Fibroblast of lung (primary cell): ENCODE measurements at regions not wholly inside any gene's neighbourhood (a gene's known extent, or its start where the extent isn't known, plus 50 kb on each side); places are given as distances from the start of the nearest gene placed in this dataset.
"Not testable (repeated sequence)": the region's sequence is repeated elsewhere in the genome, so short reads cannot be mapped to it uniquely, and the experiment has no call there.

Experiments
- DNase-seq, 2 donors: peaks; one replicate each; pipeline versions ENCODE4 v3.0.0 to v3.0.0-alpha.2; 2010; ENCODE audit warnings: low read depth in 2 of 2
- H2AFZ ChIP-seq: 2 replicates; pipeline ENCODE4 v1.5.1; 2012; ENCODE audit warnings: low read length, control low read depth, inconsistent platforms
- H3K27ac ChIP-seq: 2 replicates; pipeline ENCODE4 v1.5.1; 2011; ENCODE audit warnings: low read length, control low read depth; ENCODE audit not compliant: insufficient read depth
- H3K27me3 ChIP-seq: 2 replicates; pipeline ENCODE4 v1.5.1; 2011; ENCODE audit warnings: mild to moderate bottlenecking, low read length; ENCODE audit not compliant: control insufficient read depth, insufficient read depth
- H3K36me3 ChIP-seq: 2 replicates; pipeline ENCODE4 v1.5.1; 2011; ENCODE audit warnings: low read length; ENCODE audit not compliant: control insufficient read depth, insufficient read depth
- H3K4me1 ChIP-seq: 2 replicates; pipeline ENCODE4 v1.5.1; 2011; ENCODE audit warnings: low read length; ENCODE audit not compliant: control insufficient read depth, insufficient read depth; ENCODE audit errors: extremely low read depth
- H3K4me2 ChIP-seq: 2 replicates; pipeline ENCODE4 v1.5.1; 2011; ENCODE audit warnings: low read length, control low read depth; ENCODE audit not compliant: insufficient read depth; ENCODE audit errors: extremely low read depth
- H3K4me3 ChIP-seq, 4 experiments: fragments of 200-600 bp in 1 of 4; sonication (generic) in 1 of 4; replicated peaks in 1 of 4; 2 replicates each; pipeline ENCODE4 v1.5.1; 2011 to 2016; ENCODE audit warnings: low read length in 4 of 4, low read depth in 3 of 4, mild to moderate bottlenecking in 3 of 4, control low read depth in 2 of 4, inconsistent platforms in 1 of 4, mixed read lengths in 1 of 4; ENCODE audit not compliant: insufficient read depth in 1 of 4; ENCODE audit errors: control extremely low read depth in 1 of 4
- H3K79me2 ChIP-seq: 2 replicates; pipeline ENCODE4 v1.5.1; 2012; ENCODE audit warnings: mild to moderate bottlenecking, low read length, inconsistent platforms; ENCODE audit not compliant: control insufficient read depth, insufficient read depth
- H3K9ac ChIP-seq: 2 replicates; pipeline ENCODE4 v1.5.1; 2011; ENCODE audit warnings: mild to moderate bottlenecking, low read length, control low read depth; ENCODE audit not compliant: insufficient read depth
- H3K9me3 ChIP-seq: 2 replicates; pipeline ENCODE4 v1.5.1; 2012; ENCODE audit warnings: low read depth, low read length; ENCODE audit not compliant: control insufficient read depth, insufficient read depth
- H4K20me1 ChIP-seq: 2 replicates; pipeline ENCODE4 v1.5.1; 2011; ENCODE audit warnings: low read length; ENCODE audit not compliant: control insufficient read depth, insufficient read depth; ENCODE audit errors: extremely low read depth
- CTCF ChIP-seq, 2 donors: IDR thresholded peaks in 1 of 2; conservative IDR thresholded peaks in 1 of 2; 1 replicate in 1 of 2; 2 replicates in 1 of 2; pipeline ENCODE4 v1.5.1; 2011 to 2012; ENCODE audit warnings: low read length in 2 of 2, control low read depth in 1 of 2, inconsistent platforms in 1 of 2, low read depth in 1 of 2, mild to moderate bottlenecking in 1 of 2
- EZH2 ChIP-seq: IDR thresholded peaks from 2 replicates; pipeline ENCODE4 v1.5.1; 2012; ENCODE audit warnings: low read length, control low read depth, mild to moderate bottlenecking; ENCODE audit errors: missing control alignments

DNA sequence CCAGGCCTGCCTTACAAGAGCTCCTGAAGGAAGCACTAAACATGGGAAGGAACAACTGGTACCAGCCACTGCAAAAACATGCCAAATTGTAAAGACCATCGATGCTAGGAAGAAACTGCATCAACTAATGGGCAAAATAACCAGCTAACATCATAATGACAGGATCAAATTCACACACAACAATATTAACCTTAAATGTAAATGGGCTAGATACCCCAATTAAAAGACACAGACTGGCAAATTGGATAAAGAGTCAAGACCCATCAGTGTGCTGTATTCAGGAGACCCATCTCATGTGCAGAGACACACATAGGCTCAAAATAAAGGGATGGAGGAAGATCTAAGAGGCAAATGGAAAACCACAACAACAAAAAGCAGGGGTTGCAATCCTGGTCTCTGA is 75.8 kb downstream of the ELAPOR2 start:
- H3K9ac ChIP-seq, H3K27ac ChIP-seq, H4K20me1 ChIP-seq, H2AFZ ChIP-seq, H3K4me2 ChIP-seq, H3K4me3 ChIP-seq, H3K4me1 ChIP-seq, H3K79me2 ChIP-seq, DNase-seq, H3K9me3 ChIP-seq, H3K27me3 ChIP-seq, H3K36me3 ChIP-seq: not testable (repeated sequence)

DNA sequence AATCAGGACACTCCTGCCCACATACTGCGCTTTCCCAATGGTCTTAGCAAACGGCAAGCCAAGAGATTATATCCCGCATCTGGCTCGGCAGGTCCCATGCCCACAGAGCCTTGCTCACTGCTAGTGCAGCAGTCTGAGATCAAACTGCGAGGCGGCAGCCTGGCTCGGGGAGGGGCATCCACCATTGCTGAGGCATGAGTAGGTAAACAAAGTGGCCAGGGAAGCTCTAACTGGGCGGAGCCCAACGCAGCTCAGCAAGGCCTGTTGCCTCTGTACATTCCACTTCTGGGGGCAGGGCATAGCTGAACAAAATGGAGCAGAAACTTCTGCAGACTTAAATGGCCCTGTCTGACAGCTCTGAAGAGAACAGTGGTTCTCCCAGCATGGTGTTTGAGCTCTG is 77.5 kb downstream of the ELAPOR2 start:
- H2AFZ ChIP-seq, H3K4me3 ChIP-seq, H3K4me2 ChIP-seq, H3K9me3 ChIP-seq, H3K36me3 ChIP-seq, H3K27me3 ChIP-seq, H3K4me1 ChIP-seq, H3K9ac ChIP-seq, DNase-seq, H3K79me2 ChIP-seq, H3K27ac ChIP-seq, H4K20me1 ChIP-seq: not testable (repeated sequence)

DNA sequence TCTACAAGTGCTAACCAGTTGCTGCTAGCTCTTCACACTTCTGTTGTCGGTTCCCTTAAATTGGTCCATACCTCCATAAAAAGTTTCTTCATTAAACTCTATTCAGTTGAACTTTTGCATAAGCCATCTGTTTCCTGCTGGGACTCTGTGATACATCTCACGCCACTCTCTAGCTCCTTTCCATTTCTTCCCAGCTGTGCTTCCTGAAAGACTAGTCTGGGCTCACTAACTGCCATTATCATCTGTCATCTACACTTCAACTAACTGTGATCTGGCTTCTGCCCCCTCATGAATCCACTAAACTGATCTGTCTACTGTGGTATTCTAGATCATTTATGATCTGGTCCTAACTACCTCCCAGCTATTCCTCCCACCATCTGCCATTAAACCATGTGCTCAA is 78.3 kb downstream of the ELAPOR2 start:
- H2AFZ ChIP-seq: no peak overlapping the region
- no peak for TF ChIP-seq CTCF (conservative IDR thresholded peaks at IDR 0.05 in 1 of 2, IDR thresholded peaks at IDR 0.05 in 1 of 2; ENCODE audit: low read depth in 1 of 2, low read length in 2 of 2)
- TF ChIP-seq EZH2: no peak
- no peak overlapping the region for H3K27ac ChIP-seq
- H3K9ac ChIP-seq: no peak overlapping the region
- no peaks in the 10 kb centered on the region for H4K20me1 ChIP-seq
- H3K4me2 ChIP-seq: no peak overlapping the region
- H3K27me3 ChIP-seq: no peaks in the 10 kb centered on the region
- H3K36me3 ChIP-seq: no peaks in the 10 kb centered on the region
- H3K79me2 ChIP-seq: no peaks in the 10 kb centered on the region
- no peak for DNase-seq
- no peak overlapping the region for H3K4me3 ChIP-seq
- H3K4me1 ChIP-seq: no peaks in the 10 kb centered on the region
- H3K9me3 ChIP-seq: no peaks in the 10 kb centered on the region

- no peak for DNase-seq
- Histone ChIP-seq H2AFZ (no peak overlapping the region), H3K27me3 (no peaks in the 10 kb centered on the region), H4K20me1 (no peaks in the 10 kb centered on the region), H3K4me1 (no peaks in the 10 kb centered on the region), H3K79me2 (no peaks in the 10 kb centered on the region), H3K9ac (no peak overlapping the region), H3K27ac (no peak overlapping the region), H3K4me2 (no peak overlapping the region), H3K36me3 (no peaks in the 10 kb centered on the region), H3K9me3 (no peaks in the 10 kb centered on the region), H3K4me3 (no peak overlapping the region)
- TF ChIP-seq EZH2 (no peak), CTCF (conservative IDR thresholded peaks at IDR 0.05 in 1 of 2, IDR thresholded peaks at IDR 0.05 in 1 of 2; ENCODE audit: low read depth in 1 of 2, low read length in 2 of 2) (no peak)
Measured at GRCh38 chr7:86980223-86980622, 79.2 kb downstream of the ELAPOR2 start.
